GM12878 (cell line): ENCODE measurements at regions not wholly inside any gene's neighbourhood (a gene's known extent, or its start where the extent isn't known, plus 50 kb on each side); places are given as distances from the start of the nearest gene placed in this dataset.

ENCODE experiments used
- ATAC-seq: fragments of 200-7000 bp; cut with Tn5 transposase; 3 replicates; pipeline ENCODE4 v1.9.1; 2020; ENCODE audit warnings: mild to moderate bottlenecking, moderate library complexity
- BruUV-seq: library from RNA; stranded (reverse); fragments of 400-500 nt; replicated peaks from 2 replicates; lab custom pipeline; 2021; lab: Mats Ljungman, UMichigan
- CTCF ChIA-PET: fragments of 300-600 bp; sonication (Branson Sonifier 250); formaldehyde crosslinking; extraction: SDS; loops from one replicate; lab custom pipeline; 2021; ENCODE audit warnings: inconsistent platforms; lab: Yijun Ruan, JAX
- POLR2A ChIA-PET: fragments of 350-600 bp; formaldehyde crosslinking; extraction: SDS; loops from one replicate; lab custom pipeline; 2021; ENCODE audit warnings: inconsistent platforms; lab: Charles Lee
- RAD21 ChIA-PET: fragments of 300-600 bp; sonication (Branson Sonifier 250); formaldehyde crosslinking; loops from one replicate; lab custom pipeline; 2023; ENCODE audit warnings: antibody characterized with exemption; ENCODE audit not compliant: unreplicated experiment; lab: Charles Lee
- SMC1A ChIA-PET: fragments of 300-600 bp; sonication (Branson Sonifier 250); formaldehyde crosslinking; loops from one replicate; lab custom pipeline; 2023; ENCODE audit not compliant: unreplicated experiment, uncharacterized antibody; lab: Charles Lee
- DNase-seq: peaks from one replicate; pipeline ENCODE4 v3.0.0-alpha.2; 2011; ENCODE audit warnings: low read depth, low spot score
- FAIRE-seq: peaks from 3 replicates; lab custom pipeline; 2011; peaks lifted over from hg19 to GRCh38; lab: Jason Lieb, UNC
- H2AFZ ChIP-seq: 2 replicates; pipeline ENCODE4 v1.6.0; 2011; ENCODE audit warnings: low read depth, low read length, control low read depth; ENCODE audit not compliant: control insufficient read depth
- H3K27ac ChIP-seq: 2 replicates; pipeline ENCODE4 v1.5.1; 2011; ENCODE audit warnings: control low read depth; ENCODE audit not compliant: control insufficient read depth, insufficient read depth
- H3K27me3 ChIP-seq, 2 experiments: replicated peaks in 1 of 2; 2 replicates each; pipeline versions ENCODE4 v1.6.0 to v1.6.1; 2011; ENCODE audit warnings: low read length in 1 of 2; ENCODE audit not compliant: control insufficient read depth in 2 of 2, insufficient read depth in 2 of 2
- H3K36me3 ChIP-seq, 2 experiments: 2 replicates each; pipeline ENCODE4 v1.5.1; 2011; ENCODE audit warnings: low read length in 1 of 2; ENCODE audit not compliant: control insufficient read depth in 2 of 2, insufficient read depth in 2 of 2
- H3K4me1 ChIP-seq: 2 replicates; pipeline ENCODE4 v1.6.1; 2011; ENCODE audit warnings: mild to moderate bottlenecking, low read length, moderate library complexity, mixed read lengths; ENCODE audit not compliant: control insufficient read depth, insufficient read depth
- H3K4me2 ChIP-seq: 2 replicates; pipeline ENCODE4 v1.6.0; 2011; ENCODE audit warnings: control low read depth; ENCODE audit not compliant: control insufficient read depth, insufficient read depth
- H3K4me3 ChIP-seq: fragments of 200-600 bp; sonication (generic); 2 replicates; pipeline ENCODE4 v1.5.1; 2016
- H3K79me2 ChIP-seq: 2 replicates; pipeline ENCODE4 v1.6.0; 2011; ENCODE audit warnings: low read length; ENCODE audit not compliant: control insufficient read depth, insufficient read depth
- H3K9ac ChIP-seq: 2 replicates; pipeline ENCODE4 v1.8.0; 2011; ENCODE audit warnings: low read length, control low read depth, mixed read lengths; ENCODE audit not compliant: control insufficient read depth, insufficient read depth
- H3K9me3 ChIP-seq: replicated peaks from 3 replicates; pipeline ENCODE4 v1.5.1; 2011; ENCODE audit warnings: mild to moderate bottlenecking, low read length; ENCODE audit not compliant: control insufficient read depth, insufficient read depth
- H4K20me1 ChIP-seq: 2 replicates; pipeline ENCODE4 v1.6.0; 2011; ENCODE audit not compliant: control insufficient read depth, insufficient read depth
- CBX5 ChIP-seq: sonication (generic); IDR thresholded peaks from 2 replicates; pipeline ENCODE4 v1.6.1; 2016; ENCODE audit warnings: low read depth, moderate library complexity, mild to moderate bottlenecking, inconsistent platforms
- CHD1 ChIP-seq: IDR thresholded peaks from 2 replicates; pipeline ENCODE4 v1.6.1; 2012; ENCODE audit warnings: low read depth, low read length, improper control_type of control experiment
- NBN ChIP-seq: fragments of 450-650 bp; IDR thresholded peaks from 2 replicates; pipeline ENCODE4 v1.6.1; 2016
- SPI1 ChIP-seq: IDR thresholded peaks from 2 replicates; pipeline ENCODE4 v1.6.1; 2011; ENCODE audit warnings: low read depth, mild to moderate bottlenecking, low read length, moderate library complexity, borderline replicate concordance; ENCODE audit not compliant: insufficient read depth
- WGBS: methylation state at CpG from one replicate; pipeline ENCODE4 v1.1.6; 2016; ENCODE audit warnings: low lambda C conversion rate; ENCODE audit not compliant: insufficient replicate concordance, insufficient coverage; ENCODE audit errors: missing lambda C conversion rate; 5-methylcytosine and 5-hydroxymethylcytosine counted together
- in situ Hi-C: fragments of 300-500 bp; cut with MboI; formaldehyde crosslinking; loops from 9 replicates; pipeline ENCODE4 v1.14.3; 2018; ENCODE audit warnings: mixed read lengths
- intact Hi-C: fragments of 100-400 bp; cut with micrococcal nuclease; formaldehyde crosslinking; loops from one replicate; pipeline ENCODE4 v1.14.2; 2022; ENCODE audit not compliant: unreplicated experiment
- TF ChIP-seq, protein P1 (sequence below): fragments of 450-650 bp; IDR thresholded peaks from 2 replicates; pipeline ENCODE4 v1.6.1; 2018; ENCODE audit warnings: borderline replicate concordance, mild to moderate bottlenecking; ENCODE audit not compliant: partially characterized antibody

DNA sequence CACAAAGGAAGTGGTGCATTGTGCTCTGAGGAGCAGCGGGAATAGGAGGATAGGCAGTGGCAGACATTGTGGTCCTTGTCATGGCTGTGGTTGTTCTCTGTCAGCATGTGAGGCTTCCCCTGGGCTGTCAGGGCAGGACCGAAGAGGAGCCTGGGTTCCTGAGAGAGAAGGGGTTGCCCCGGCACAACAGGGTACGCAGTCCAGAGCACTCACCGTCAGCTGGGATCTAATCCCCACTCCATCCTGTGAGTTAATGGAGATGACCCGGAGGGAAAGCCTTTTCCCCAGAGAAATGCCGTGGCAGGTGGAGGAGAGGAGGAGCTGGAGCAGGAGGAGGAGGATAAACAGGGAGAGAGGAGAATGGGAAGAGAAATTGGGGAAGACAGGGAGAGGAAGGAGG is 396.7 kb upstream of the HS6ST1 start:
- Histone ChIP-seq H2AFZ (no peak overlapping the region), H4K20me1 (no peaks in the 10 kb centered on the region), H3K36me3 (no peaks in the 10 kb centered on the region), H3K4me3 (no peak overlapping the region), H3K4me1 (no peaks in the 10 kb centered on the region), H3K27ac (no peak overlapping the region), H3K79me2 (no peaks in the 10 kb centered on the region), H3K9me3 (no peaks in the 10 kb centered on the region), H3K4me2 (no peak overlapping the region), H3K27me3 (peaks cover 2 to 9% of the 10 kb centered on the region in 2 experiments), H3K9ac (no peak overlapping the region)
- ChIA-PET CTCF (interaction anchor here (0.7 to 2.2 kb wide), 2 partner anchors 12 to 529 kb away, joined by 3 to 6 read pairs; no protein-coding TSS in a partner anchor), POLR2A (no interaction called here), SMC1A (interaction anchor here (0.9 kb wide), 1 partner anchor 12 kb away, joined by 4 read pairs; no protein-coding TSS in a partner anchor), RAD21 (interaction anchor here (0.9 kb wide), 1 partner anchor 10 kb away, joined by 3 read pairs; no protein-coding TSS in a partner anchor)
- intact Hi-C loops = no loop called here
- TF ChIP-seq SPI1 = no peak
- TF ChIP-seq CBX5 = no peak
- TF ChIP-seq, protein P1, sequence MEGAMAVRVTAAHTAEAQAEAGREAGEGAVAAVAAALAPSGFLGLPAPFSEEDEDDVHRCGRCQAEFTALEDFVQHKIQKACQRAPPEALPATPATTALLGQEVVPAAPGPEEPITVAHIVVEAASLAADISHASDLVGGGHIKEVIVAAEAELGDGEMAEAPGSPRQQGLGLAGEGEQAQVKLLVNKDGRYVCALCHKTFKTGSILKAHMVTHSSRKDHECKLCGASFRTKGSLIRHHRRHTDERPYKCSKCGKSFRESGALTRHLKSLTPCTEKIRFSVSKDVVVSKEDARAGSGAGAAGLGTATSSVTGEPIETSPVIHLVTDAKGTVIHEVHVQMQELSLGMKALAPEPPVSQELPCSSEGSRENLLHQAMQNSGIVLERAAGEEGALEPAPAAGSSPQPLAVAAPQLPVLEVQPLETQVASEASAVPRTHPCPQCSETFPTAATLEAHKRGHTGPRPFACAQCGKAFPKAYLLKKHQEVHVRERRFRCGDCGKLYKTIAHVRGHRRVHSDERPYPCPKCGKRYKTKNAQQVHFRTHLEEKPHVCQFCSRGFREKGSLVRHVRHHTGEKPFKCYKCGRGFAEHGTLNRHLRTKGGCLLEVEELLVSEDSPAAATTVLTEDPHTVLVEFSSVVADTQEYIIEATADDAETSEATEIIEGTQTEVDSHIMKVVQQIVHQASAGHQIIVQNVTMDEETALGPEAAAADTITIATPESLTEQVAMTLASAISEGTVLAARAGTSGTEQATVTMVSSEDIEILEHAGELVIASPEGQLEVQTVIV = no peak
- no peak for TF ChIP-seq CHD1
- no peak for TF ChIP-seq NBN
- ATAC-seq = no peak
- no peak for FAIRE-seq
- WGBS = 19% methylated on average over 7 of the region's 7 CpGs
- DNase-seq = no peak
- in situ Hi-C loops = no loop called here
- no TSS peak for BruUV-seq
